Activated CD8-positive, alpha-beta T cell treated with anti-CD3 and anti-CD28 coated beads for 36 hours (primary cell): ENCODE measurements at regions not wholly inside any gene's neighbourhood (a gene's known extent, or its start where the extent isn't known, plus 50 kb on each side); places are given as distances from the start of the nearest gene placed in this dataset.

Experiments
- ATAC-seq: fragments of 200-7000 bp; cut with Tn5 transposase; one replicate; pipeline ENCODE4 v1.10.0; 2021; ENCODE audit warnings: mild to moderate bottlenecking, moderate library complexity
- CTCF ChIA-PET: fragments of 350-600 bp; sonication (Branson Sonifier 250); formaldehyde crosslinking; loops from one replicate; lab custom pipeline; 2021; ENCODE audit warnings: antibody characterized with exemption; lab: Charles Lee
- POLR2A ChIA-PET: fragments of 350-600 bp; sonication (Branson Sonifier 250); formaldehyde crosslinking; loops from one replicate; lab custom pipeline; 2021; ENCODE audit warnings: antibody characterized with exemption; lab: Charles Lee
- DNase-seq: peaks from one replicate; pipeline ENCODE4 v3.0.0-alpha.2; 2020
- H3K27ac Mint-ChIP-seq: one replicate; pipeline ENCODE4 v1.8.0; 2021; ENCODE audit warnings: mild to moderate bottlenecking, mixed read lengths
- H3K27me3 Mint-ChIP-seq: one replicate; pipeline ENCODE4 v1.8.0; 2021; ENCODE audit warnings: mixed read lengths
- H3K36me3 Mint-ChIP-seq: one replicate; pipeline ENCODE4 v1.8.0; 2021; ENCODE audit warnings: low read depth, mixed read lengths
- H3K4me1 Mint-ChIP-seq: one replicate; pipeline ENCODE4 v1.8.0; 2021; ENCODE audit warnings: low read depth, mixed read lengths
- H3K4me3 Mint-ChIP-seq: one replicate; pipeline ENCODE4 v1.8.0; 2021; ENCODE audit warnings: mild to moderate bottlenecking, moderate library complexity, mixed read lengths
- H3K9me3 Mint-ChIP-seq: one replicate; pipeline ENCODE4 v1.8.0; 2021; ENCODE audit warnings: mixed read lengths
- CTCF ChIP-seq: fragments of 200-600 bp; IDR thresholded peaks from one replicate; pipeline ENCODE4 v1.8.0; 2022; ENCODE audit warnings: antibody characterized with exemption, mild to moderate bottlenecking
- intact Hi-C: fragments of 100-400 bp; cut with micrococcal nuclease; formaldehyde crosslinking; loops from one replicate; pipeline ENCODE4 v1.10.0; 2022

GRCh38 chr10:83625831-83626360, 513.4 kb upstream of the GHITM start:
- H3K27me3 Mint-ChIP-seq, result no peaks in the 10 kb centered on the region
- intact Hi-C loops, result no loop called here
- ATAC-seq, result no peak
- no peaks in the 10 kb centered on the region for H3K4me1 Mint-ChIP-seq
- no peak for DNase-seq
- H3K4me3 Mint-ChIP-seq, result no peak overlapping the region
- no peaks in the 10 kb centered on the region for H3K9me3 Mint-ChIP-seq
- no peaks in the 10 kb centered on the region for H3K36me3 Mint-ChIP-seq
- no peak overlapping the region for H3K27ac Mint-ChIP-seq
- CTCF ChIA-PET, result no interaction called here
- TF ChIP-seq CTCF, result no peak
- POLR2A ChIA-PET, result no interaction called here

- TF ChIP-seq CTCF, result no peak
- no peak for ATAC-seq
- H3K4me3 Mint-ChIP-seq, result no peak overlapping the region
- no peaks in the 10 kb centered on the region for H3K4me1 Mint-ChIP-seq
- ChIA-PET CTCF (no interaction called here), POLR2A (no interaction called here)
- H3K9me3 Mint-ChIP-seq, result peaks cover 2% of the 10 kb centered on the region
- no peaks in the 10 kb centered on the region for H3K27me3 Mint-ChIP-seq
- no peak overlapping the region for H3K27ac Mint-ChIP-seq
- no peaks in the 10 kb centered on the region for H3K36me3 Mint-ChIP-seq
- no peak for DNase-seq
- intact Hi-C loops, result no loop called here
These were observed 506.6 kb upstream of the GHITM start for GRCh38 chr10:83632701-83633100.

- ATAC-seq (no peak), DNase-seq (no peak)
- ChIA-PET CTCF (no interaction called here), POLR2A (no interaction called here)
- Mint-ChIP-seq H3K36me3 (no peaks in the 10 kb centered on the region), H3K27me3 (no peaks in the 10 kb centered on the region), H3K9me3 (peaks cover 2% of the 10 kb centered on the region), H3K4me3 (no peak overlapping the region), H3K4me1 (no peaks in the 10 kb centered on the region), H3K27ac (no peak overlapping the region)
- intact Hi-C loops, result no loop called here
- no peak for TF ChIP-seq CTCF
These were observed 505.8 kb upstream of the GHITM start for GRCh38 chr10:83633547-83633946.

GRCh38 chr10:83636826-83637225, 502.5 kb upstream of the GHITM start:
- CTCF ChIA-PET, result no interaction called here

GRCh38 chr10:83647526-83647925, 491.8 kb upstream of the GHITM start:
- H3K4me1 Mint-ChIP-seq, result no peaks in the 10 kb centered on the region
- intact Hi-C loops, result no loop called here
- no peak for DNase-seq
- CTCF ChIA-PET, result no interaction called here
- H3K9me3 Mint-ChIP-seq, result no peaks in the 10 kb centered on the region
- no peak for ATAC-seq
- H3K27me3 Mint-ChIP-seq, result no peaks in the 10 kb centered on the region
- no peak overlapping the region for H3K4me3 Mint-ChIP-seq
- H3K27ac Mint-ChIP-seq, result no peak overlapping the region
- H3K36me3 Mint-ChIP-seq, result no peaks in the 10 kb centered on the region
- no peak for TF ChIP-seq CTCF
- POLR2A ChIA-PET, result no interaction called here

More at GRCh38 chr10:83636826-83637225, 502.5 kb upstream of the GHITM start:
- peaks cover 2% of the 10 kb centered on the region for H3K9me3 Mint-ChIP-seq
- H3K4me3 Mint-ChIP-seq, result no peak overlapping the region
- H3K36me3 Mint-ChIP-seq, result no peaks in the 10 kb centered on the region
- H3K27ac Mint-ChIP-seq, result no peak overlapping the region
- H3K27me3 Mint-ChIP-seq, result no peaks in the 10 kb centered on the region
- DNase-seq (no peak), ATAC-seq (no peak)
- POLR2A ChIA-PET, result no interaction called here
- TF ChIP-seq CTCF, result no peak
- H3K4me1 Mint-ChIP-seq, result no peaks in the 10 kb centered on the region
- intact Hi-C loops, result no loop called here
